22Rv1 (cell line): ENCODE measurements at regions not wholly inside any gene's neighbourhood (a gene's known extent, or its start where the extent isn't known, plus 50 kb on each side); places are given as distances from the start of the nearest gene placed in this dataset.

Source experiments
- ZFX ChIP-seq: fragments of 450-650 bp; IDR thresholded peaks from 2 replicates; pipeline ENCODE4 v1.6.1; 2017; ENCODE audit warnings: antibody characterized with exemption, borderline replicate concordance
- TF ChIP-seq, protein P1 (sequence below): fragments of 450-650 bp; IDR thresholded peaks from 2 replicates; pipeline ENCODE4 v1.5.1; 2017; ENCODE audit warnings: mild to moderate bottlenecking

- TF ChIP-seq, protein P1, sequence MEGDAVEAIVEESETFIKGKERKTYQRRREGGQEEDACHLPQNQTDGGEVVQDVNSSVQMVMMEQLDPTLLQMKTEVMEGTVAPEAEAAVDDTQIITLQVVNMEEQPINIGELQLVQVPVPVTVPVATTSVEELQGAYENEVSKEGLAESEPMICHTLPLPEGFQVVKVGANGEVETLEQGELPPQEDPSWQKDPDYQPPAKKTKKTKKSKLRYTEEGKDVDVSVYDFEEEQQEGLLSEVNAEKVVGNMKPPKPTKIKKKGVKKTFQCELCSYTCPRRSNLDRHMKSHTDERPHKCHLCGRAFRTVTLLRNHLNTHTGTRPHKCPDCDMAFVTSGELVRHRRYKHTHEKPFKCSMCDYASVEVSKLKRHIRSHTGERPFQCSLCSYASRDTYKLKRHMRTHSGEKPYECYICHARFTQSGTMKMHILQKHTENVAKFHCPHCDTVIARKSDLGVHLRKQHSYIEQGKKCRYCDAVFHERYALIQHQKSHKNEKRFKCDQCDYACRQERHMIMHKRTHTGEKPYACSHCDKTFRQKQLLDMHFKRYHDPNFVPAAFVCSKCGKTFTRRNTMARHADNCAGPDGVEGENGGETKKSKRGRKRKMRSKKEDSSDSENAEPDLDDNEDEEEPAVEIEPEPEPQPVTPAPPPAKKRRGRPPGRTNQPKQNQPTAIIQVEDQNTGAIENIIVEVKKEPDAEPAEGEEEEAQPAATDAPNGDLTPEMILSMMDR, result no peak
- no peak for TF ChIP-seq ZFX
Observed at GRCh38 chr5:34455098-34455497, 201.0 kb upstream of the RAI14 start.
